D721Med (cell line): ENCODE measurements at regions not wholly inside any gene's neighbourhood (a gene's known extent, or its start where the extent isn't known, plus 50 kb on each side); places are given as distances from the start of the nearest gene placed in this dataset.

Experiments used
- DNase-seq: peaks from one replicate; pipeline ENCODE4 v3.0.0; 2011; ENCODE audit warnings: low spot score; ENCODE audit not compliant: insufficient read length
- FAIRE-seq: peaks from 2 replicates; lab custom pipeline; 2011; peaks lifted over from hg19 to GRCh38; lab: Jason Lieb, UNC
- TF ChIP-seq, protein P1 (sequence below): IDR thresholded peaks from 2 replicates; pipeline ENCODE4 v1.5.1; 2012; ENCODE audit warnings: mild to moderate bottlenecking, control low read depth; ENCODE audit not compliant: insufficient read depth; ENCODE audit errors: missing control alignments

DNA sequence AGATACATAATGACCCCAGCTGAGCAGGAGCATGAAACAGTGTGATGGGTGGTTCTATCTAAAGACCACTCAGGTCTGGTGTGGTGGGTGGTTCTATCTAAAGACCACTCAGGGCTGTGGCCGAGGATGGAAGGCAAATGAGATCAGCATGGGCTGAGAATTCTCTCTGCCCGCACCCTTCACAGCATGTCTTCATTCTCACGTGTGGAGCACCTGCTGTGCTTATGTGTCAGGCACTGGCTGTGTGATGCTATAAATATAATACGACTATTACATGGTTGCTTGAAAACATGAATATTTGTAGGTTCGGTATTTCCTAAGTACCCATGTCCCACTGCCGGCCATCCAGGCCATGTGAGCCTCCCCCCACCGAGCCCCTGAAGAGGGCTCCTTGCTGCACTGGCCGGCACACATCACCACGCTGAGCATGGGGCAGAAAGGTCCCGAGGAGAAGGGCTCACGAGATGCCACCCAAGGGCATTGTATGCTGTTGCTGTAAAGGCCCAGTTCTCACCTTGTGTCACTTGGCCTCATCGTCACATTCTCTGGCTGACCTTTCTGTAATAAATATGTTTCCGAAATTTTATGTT lies 810.2 kb downstream of the UQCRFS1 start:
- DNase-seq, result no peak
- TF ChIP-seq, protein P1, sequence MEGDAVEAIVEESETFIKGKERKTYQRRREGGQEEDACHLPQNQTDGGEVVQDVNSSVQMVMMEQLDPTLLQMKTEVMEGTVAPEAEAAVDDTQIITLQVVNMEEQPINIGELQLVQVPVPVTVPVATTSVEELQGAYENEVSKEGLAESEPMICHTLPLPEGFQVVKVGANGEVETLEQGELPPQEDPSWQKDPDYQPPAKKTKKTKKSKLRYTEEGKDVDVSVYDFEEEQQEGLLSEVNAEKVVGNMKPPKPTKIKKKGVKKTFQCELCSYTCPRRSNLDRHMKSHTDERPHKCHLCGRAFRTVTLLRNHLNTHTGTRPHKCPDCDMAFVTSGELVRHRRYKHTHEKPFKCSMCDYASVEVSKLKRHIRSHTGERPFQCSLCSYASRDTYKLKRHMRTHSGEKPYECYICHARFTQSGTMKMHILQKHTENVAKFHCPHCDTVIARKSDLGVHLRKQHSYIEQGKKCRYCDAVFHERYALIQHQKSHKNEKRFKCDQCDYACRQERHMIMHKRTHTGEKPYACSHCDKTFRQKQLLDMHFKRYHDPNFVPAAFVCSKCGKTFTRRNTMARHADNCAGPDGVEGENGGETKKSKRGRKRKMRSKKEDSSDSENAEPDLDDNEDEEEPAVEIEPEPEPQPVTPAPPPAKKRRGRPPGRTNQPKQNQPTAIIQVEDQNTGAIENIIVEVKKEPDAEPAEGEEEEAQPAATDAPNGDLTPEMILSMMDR, result no peak
- no peak for FAIRE-seq

GRCh38 chr19:28401739-28402424 lies 811.1 kb downstream of the UQCRFS1 start:
- TF ChIP-seq, protein P1, result no peak
- FAIRE-seq (no peak), DNase-seq (no peak)

DNA sequence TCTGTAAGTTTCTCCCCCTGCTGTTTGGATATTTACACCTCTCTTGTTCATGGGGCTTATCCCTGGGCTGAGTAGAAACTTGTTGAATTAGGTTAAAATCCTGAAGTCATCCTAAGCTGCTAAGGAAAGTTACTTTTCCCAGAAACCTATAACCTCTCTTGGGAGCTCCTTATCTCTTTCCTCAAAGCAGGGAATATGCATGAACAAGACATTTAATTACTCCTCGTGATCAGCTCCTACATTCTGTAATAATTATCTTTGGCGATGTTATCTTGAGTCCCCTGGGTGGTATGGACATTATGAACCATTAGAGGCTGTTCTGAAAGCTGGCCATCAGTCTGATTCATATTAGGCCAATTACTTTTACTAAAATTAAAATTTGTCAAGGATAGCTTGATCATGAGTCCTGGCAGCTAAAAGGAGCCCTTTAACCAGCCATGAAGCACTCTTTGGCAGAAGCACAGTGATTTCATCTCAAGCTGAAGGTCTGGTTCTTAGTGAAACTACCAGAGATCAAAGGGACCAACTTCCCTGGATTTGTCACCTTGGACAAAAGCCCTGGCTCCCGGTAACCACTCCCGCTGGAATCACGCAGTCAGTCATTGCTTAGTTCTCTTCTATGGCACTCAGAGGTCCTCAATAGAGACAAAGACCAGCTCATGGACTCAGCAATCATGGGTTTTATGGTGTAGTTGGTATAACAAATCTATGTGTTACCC lies 811.8 kb downstream of the UQCRFS1 start:
- FAIRE-seq (no peak), DNase-seq (no peak)
- TF ChIP-seq, protein P1, result no peak

- TF ChIP-seq, protein P1, result no peak
- no peak for DNase-seq
- FAIRE-seq, result no peak
These were observed 813.8 kb downstream of the UQCRFS1 start for GRCh38 chr19:28399187-28399586.

DNA sequence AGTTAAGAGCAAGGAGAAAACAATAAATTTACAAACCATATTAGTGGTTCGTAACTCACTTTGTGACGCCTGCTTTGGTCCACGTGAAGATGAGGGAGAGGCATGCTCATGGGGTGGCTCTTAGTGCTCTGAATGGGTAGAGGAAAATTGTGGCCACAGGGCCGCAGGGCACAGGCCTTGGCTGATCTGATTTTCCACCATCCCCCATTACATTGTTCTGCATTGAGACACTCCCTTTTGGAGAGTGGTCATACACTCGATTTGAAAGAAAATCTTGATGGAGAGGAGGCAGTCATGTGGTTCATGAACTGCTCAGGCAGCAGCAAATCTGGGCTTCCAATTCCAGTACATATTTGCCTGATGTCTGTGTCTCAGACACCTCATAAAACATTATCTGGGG lies 815.2 kb downstream of the UQCRFS1 start:
- TF ChIP-seq, protein P1, result no peak
- FAIRE-seq, result no peak
- no peak for DNase-seq

GRCh38 chr19:28397306-28397705 lies 815.6 kb downstream of the UQCRFS1 start:
- TF ChIP-seq, protein P1, result no peak
- DNase-seq, result no peak
- no peak for FAIRE-seq
